ENCODE measurements at regions not wholly inside any gene's neighbourhood (a gene's known extent, or its start where the extent isn't known, plus 50 kb on each side); places are given as distances from the start of the nearest gene placed in this dataset.

DNA sequence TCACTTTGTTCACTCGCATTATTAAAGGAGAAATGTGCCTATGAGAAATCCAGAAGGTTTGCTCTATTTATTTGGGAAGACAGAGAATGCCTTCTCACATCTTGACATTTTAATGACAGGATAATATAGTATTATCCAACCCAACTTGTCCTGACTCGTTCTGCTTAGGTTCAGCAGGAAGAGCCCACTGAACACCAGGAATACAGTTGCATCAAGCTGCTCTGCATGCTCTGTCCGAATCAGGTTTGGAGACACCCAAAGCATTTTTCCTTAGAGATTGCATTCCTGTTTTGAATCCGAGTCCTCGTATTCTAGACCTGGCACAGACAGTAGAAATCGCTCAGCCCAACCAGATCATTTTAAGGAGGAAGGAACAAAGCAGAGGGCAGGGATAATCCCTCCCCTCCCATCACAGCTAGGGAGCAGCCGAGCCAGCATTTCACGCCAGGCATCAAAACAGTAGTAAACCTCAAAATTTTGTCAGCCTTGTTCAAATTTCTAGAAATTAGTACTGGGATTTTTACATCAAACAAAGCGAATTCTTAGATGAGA is 837.4 kb upstream of the ID2 start:
- Histone ChIP-seq H3K4me3 (ENCODE audit: low read length) (no peak overlapping the region), H3K4me2 (ENCODE audit: low read depth, low read length, poor library complexity, severe bottlenecking) (no peak overlapping the region), H3K9ac (ENCODE audit: low read length) (no peak overlapping the region), H3K27me3 (ENCODE audit: low read length) (no peaks in the 10 kb centered on the region), H3K4me1 (ENCODE audit: low read length) (peaks cover 5% of the 10 kb centered on the region; the same call in 1 of the 2 replicates), H3K79me2 (ENCODE audit: low read length) (no peaks in the 10 kb centered on the region), H3K27ac (ENCODE audit: low read length) (no peak overlapping the region), H4K20me1 (ENCODE audit: insufficient read depth, low read depth, low read length) (no peaks in the 10 kb centered on the region), H3K9me2 (replicated peaks; ENCODE audit: insufficient read depth, low read length) (no peaks in the 10 kb centered on the region), H2AFZ (ENCODE audit: low read length) (no peak overlapping the region), H3K9me3 (ENCODE audit: low read length) (no peaks in the 10 kb centered on the region), H3K36me3 (ENCODE audit: insufficient read depth, low read length) (no peaks in the 10 kb centered on the region)
- no peak for DNase-seq

DNA sequence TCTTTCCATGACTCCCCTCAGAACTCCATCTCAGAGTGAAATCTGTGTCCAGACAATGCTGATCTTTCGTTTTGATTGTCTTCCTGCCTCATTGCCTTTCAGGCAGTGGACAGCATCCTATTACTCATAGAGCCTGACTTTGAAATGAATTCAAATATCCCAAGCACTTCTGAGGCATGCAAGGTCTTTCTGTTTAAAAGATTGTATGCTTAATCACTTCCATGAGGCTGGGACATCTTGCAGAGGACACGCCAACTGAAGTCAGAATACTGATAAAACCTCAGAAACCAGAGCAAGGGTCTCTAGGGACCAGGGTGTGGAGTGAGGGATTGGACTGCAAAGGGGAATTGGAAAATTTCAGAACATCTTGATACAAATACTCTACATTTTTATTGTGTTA is 836.5 kb upstream of the ID2 start:
- no peaks in the 10 kb centered on the region for H3K9me3 ChIP-seq (ENCODE audit: low read length)
- H3K36me3 ChIP-seq (ENCODE audit: insufficient read depth, low read length): no peaks in the 10 kb centered on the region
- no peak overlapping the region for H3K4me3 ChIP-seq (ENCODE audit: low read length)
- no peak for DNase-seq
- no peaks in the 10 kb centered on the region for H4K20me1 ChIP-seq (ENCODE audit: insufficient read depth, low read depth, low read length)
- H3K27ac ChIP-seq (ENCODE audit: low read length): no peak overlapping the region
- no peaks in the 10 kb centered on the region for H3K79me2 ChIP-seq (ENCODE audit: low read length)
- no peaks in the 10 kb centered on the region for H3K27me3 ChIP-seq (ENCODE audit: low read length)
- H3K9me2 ChIP-seq (replicated peaks; ENCODE audit: insufficient read depth, low read length): no peaks in the 10 kb centered on the region
- H3K4me2 ChIP-seq (ENCODE audit: low read depth, low read length, poor library complexity, severe bottlenecking): no peak overlapping the region
- H3K4me1 ChIP-seq (ENCODE audit: low read length): peaks cover 5% of the 10 kb centered on the region; the same call in 1 of the 2 replicates
- no peak overlapping the region for H3K9ac ChIP-seq (ENCODE audit: low read length)
- H2AFZ ChIP-seq (ENCODE audit: low read length): no peak overlapping the region

DNA sequence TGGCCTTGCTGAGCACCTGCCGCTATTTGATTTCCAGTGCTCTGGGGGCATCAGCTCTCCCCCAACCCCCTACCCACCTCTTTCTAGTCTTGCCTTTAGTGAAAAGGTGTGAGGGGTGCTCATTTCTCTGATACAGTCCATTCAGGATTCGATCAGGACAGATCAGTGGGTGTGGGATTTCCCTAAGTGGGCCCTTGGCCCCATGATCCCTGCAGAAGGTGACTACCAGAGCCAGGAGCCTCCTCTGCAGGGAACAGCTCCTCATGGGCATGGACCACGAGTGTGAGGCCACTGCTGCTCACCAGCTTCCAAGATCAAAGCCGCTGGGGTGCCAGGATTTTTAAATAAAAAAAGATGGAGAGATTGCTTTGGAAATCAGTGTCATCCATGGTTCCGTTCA is 835.2 kb upstream of the ID2 start:
- H3K27ac ChIP-seq (ENCODE audit: low read length): no peak overlapping the region
- no peak overlapping the region for H3K9ac ChIP-seq (ENCODE audit: low read length)
- no peak overlapping the region for H3K4me2 ChIP-seq (ENCODE audit: low read depth, low read length, poor library complexity, severe bottlenecking)
- no peaks in the 10 kb centered on the region for H3K27me3 ChIP-seq (ENCODE audit: low read length)
- no peak overlapping the region for H2AFZ ChIP-seq (ENCODE audit: low read length)
- H3K4me1 ChIP-seq (ENCODE audit: low read length): peaks cover 5% of the 10 kb centered on the region; the same call in 1 of the 2 replicates
- no peak overlapping the region for H3K4me3 ChIP-seq (ENCODE audit: low read length)
- H4K20me1 ChIP-seq (ENCODE audit: insufficient read depth, low read depth, low read length): no peaks in the 10 kb centered on the region
- no peak for DNase-seq
- H3K9me3 ChIP-seq (ENCODE audit: low read length): no peaks in the 10 kb centered on the region
- H3K9me2 ChIP-seq (replicated peaks; ENCODE audit: insufficient read depth, low read length): no peaks in the 10 kb centered on the region
- H3K36me3 ChIP-seq (ENCODE audit: insufficient read depth, low read length): no peaks in the 10 kb centered on the region
- H3K79me2 ChIP-seq (ENCODE audit: low read length): no peaks in the 10 kb centered on the region

- Histone ChIP-seq H3K4me1 (ENCODE audit: low read length) (peaks cover 5% of the 10 kb centered on the region; the same call in 1 of the 2 replicates), H3K9ac (ENCODE audit: low read length) (no peak overlapping the region)
Observed at GRCh38 chr2:7847321-7847720, 834.5 kb upstream of the ID2 start.

GRCh38 chr2:7849027-7849426 is 832.8 kb upstream of the ID2 start:
- no peak overlapping the region for H3K4me2 ChIP-seq (ENCODE audit: low read depth, low read length, poor library complexity, severe bottlenecking)
- H3K4me3 ChIP-seq (ENCODE audit: low read length): no peak overlapping the region
- H2AFZ ChIP-seq (ENCODE audit: low read length): no peak overlapping the region
- H3K27me3 ChIP-seq (ENCODE audit: low read length): no peaks in the 10 kb centered on the region
- H4K20me1 ChIP-seq (ENCODE audit: insufficient read depth, low read depth, low read length): no peaks in the 10 kb centered on the region
- H3K4me1 ChIP-seq (ENCODE audit: low read length): peaks cover 5% of the 10 kb centered on the region; the same call in 1 of the 2 replicates
- DNase-seq: no peak
- H3K9me2 ChIP-seq (replicated peaks; ENCODE audit: insufficient read depth, low read length): no peaks in the 10 kb centered on the region
- H3K36me3 ChIP-seq (ENCODE audit: insufficient read depth, low read length): no peaks in the 10 kb centered on the region
- H3K27ac ChIP-seq (ENCODE audit: low read length): no peak overlapping the region
- no peaks in the 10 kb centered on the region for H3K9me3 ChIP-seq (ENCODE audit: low read length)
- no peaks in the 10 kb centered on the region for H3K79me2 ChIP-seq (ENCODE audit: low read length)
- H3K9ac ChIP-seq (ENCODE audit: low read length): no peak overlapping the region

More at GRCh38 chr2:7847321-7847720, 834.5 kb upstream of the ID2 start:
- no peak for DNase-seq
- H3K9me2 ChIP-seq (replicated peaks; ENCODE audit: insufficient read depth, low read length): no peaks in the 10 kb centered on the region
- no peak overlapping the region for H2AFZ ChIP-seq (ENCODE audit: low read length)
- no peak overlapping the region for H3K4me2 ChIP-seq (ENCODE audit: low read depth, low read length, poor library complexity, severe bottlenecking)
- H3K27ac ChIP-seq (ENCODE audit: low read length): no peak overlapping the region
- no peaks in the 10 kb centered on the region for H3K27me3 ChIP-seq (ENCODE audit: low read length)
- no peaks in the 10 kb centered on the region for H3K36me3 ChIP-seq (ENCODE audit: insufficient read depth, low read length)
- no peaks in the 10 kb centered on the region for H3K79me2 ChIP-seq (ENCODE audit: low read length)
- H4K20me1 ChIP-seq (ENCODE audit: insufficient read depth, low read depth, low read length): no peaks in the 10 kb centered on the region
- H3K9me3 ChIP-seq (ENCODE audit: low read length): no peaks in the 10 kb centered on the region
- no peak overlapping the region for H3K4me3 ChIP-seq (ENCODE audit: low read length)

GRCh38 chr2:7849531-7849930 is 832.3 kb upstream of the ID2 start:
- no peak overlapping the region for H3K4me2 ChIP-seq (ENCODE audit: low read depth, low read length, poor library complexity, severe bottlenecking)
- no peaks in the 10 kb centered on the region for H4K20me1 ChIP-seq (ENCODE audit: insufficient read depth, low read depth, low read length)
- H3K9me3 ChIP-seq (ENCODE audit: low read length): no peaks in the 10 kb centered on the region
- no peaks in the 10 kb centered on the region for H3K36me3 ChIP-seq (ENCODE audit: insufficient read depth, low read length)
- no peak for DNase-seq
- no peaks in the 10 kb centered on the region for H3K9me2 ChIP-seq (replicated peaks; ENCODE audit: insufficient read depth, low read length)
- no peaks in the 10 kb centered on the region for H3K27me3 ChIP-seq (ENCODE audit: low read length)
- no peak overlapping the region for H3K27ac ChIP-seq (ENCODE audit: low read length)
- H3K9ac ChIP-seq (ENCODE audit: low read length): no peak overlapping the region
- peaks cover 5% of the 10 kb centered on the region; the same call in 1 of the 2 replicates for H3K4me1 ChIP-seq (ENCODE audit: low read length)
- no peaks in the 10 kb centered on the region for H3K79me2 ChIP-seq (ENCODE audit: low read length)
- H2AFZ ChIP-seq (ENCODE audit: low read length): no peak overlapping the region
- H3K4me3 ChIP-seq (ENCODE audit: low read length): no peak overlapping the region

GRCh38 chr2:7852546-7852945 is 829.3 kb upstream of the ID2 start:
- Histone ChIP-seq H3K4me3 (ENCODE audit: low read length) (no peak overlapping the region), H3K4me2 (ENCODE audit: low read depth, low read length, poor library complexity, severe bottlenecking) (no peak overlapping the region), H4K20me1 (ENCODE audit: insufficient read depth, low read depth, low read length) (no peaks in the 10 kb centered on the region), H3K36me3 (ENCODE audit: insufficient read depth, low read length) (no peaks in the 10 kb centered on the region), H3K27me3 (ENCODE audit: low read length) (no peaks in the 10 kb centered on the region; the same call in 1 of the 2 replicates), H3K9me3 (ENCODE audit: low read length) (no peaks in the 10 kb centered on the region), H2AFZ (ENCODE audit: low read length) (no peak overlapping the region), H3K4me1 (ENCODE audit: low read length) (peaks cover 7% of the 10 kb centered on the region; the same call in 1 of the 2 replicates), H3K27ac (ENCODE audit: low read length) (no peak overlapping the region), H3K9ac (ENCODE audit: low read length) (no peak overlapping the region), H3K9me2 (replicated peaks; ENCODE audit: insufficient read depth, low read length) (no peaks in the 10 kb centered on the region), H3K79me2 (ENCODE audit: low read length) (no peaks in the 10 kb centered on the region)
- no peak for DNase-seq

GRCh38 chr2:7857904-7858303 is 824.0 kb upstream of the ID2 start:
- no peaks in the 10 kb centered on the region for H3K9me3 ChIP-seq (ENCODE audit: low read length)
- H3K4me3 ChIP-seq (ENCODE audit: low read length): no peak overlapping the region
- H3K79me2 ChIP-seq (ENCODE audit: low read length): no peaks in the 10 kb centered on the region
- no peak overlapping the region for H3K27ac ChIP-seq (ENCODE audit: low read length)
- no peak overlapping the region for H2AFZ ChIP-seq (ENCODE audit: low read length)
- no peak overlapping the region for H3K4me2 ChIP-seq (ENCODE audit: low read depth, low read length, poor library complexity, severe bottlenecking)
- no peak overlapping the region for H3K9ac ChIP-seq (ENCODE audit: low read length)
- peaks cover 17% of the 10 kb centered on the region for H3K4me1 ChIP-seq (ENCODE audit: low read length)
- H3K27me3 ChIP-seq (ENCODE audit: low read length): no peaks in the 10 kb centered on the region; the same call in 1 of the 2 replicates
- H4K20me1 ChIP-seq (ENCODE audit: insufficient read depth, low read depth, low read length): no peaks in the 10 kb centered on the region
- no peaks in the 10 kb centered on the region for H3K36me3 ChIP-seq (ENCODE audit: insufficient read depth, low read length)
- no peak for DNase-seq
- no peaks in the 10 kb centered on the region for H3K9me2 ChIP-seq (replicated peaks; ENCODE audit: insufficient read depth, low read length)

Data from Karpas-422 (cell line).